Activated T-cell treated with anti-CD3 and anti-CD28 coated beads for 24 hours (primary cell): ENCODE measurements at regions not wholly inside any gene's neighbourhood (a gene's known extent, or its start where the extent isn't known, plus 50 kb on each side); places are given as distances from the start of the nearest gene placed in this dataset.
"Not testable (repeated sequence)": the region's sequence is repeated elsewhere in the genome, so short reads cannot be mapped to it uniquely, and the experiment has no call there.

Experiments used
- DNase-seq: peaks from one replicate; pipeline ENCODE4 v3.0.0-alpha.2; 2020; ENCODE audit warnings: low read depth

DNA sequence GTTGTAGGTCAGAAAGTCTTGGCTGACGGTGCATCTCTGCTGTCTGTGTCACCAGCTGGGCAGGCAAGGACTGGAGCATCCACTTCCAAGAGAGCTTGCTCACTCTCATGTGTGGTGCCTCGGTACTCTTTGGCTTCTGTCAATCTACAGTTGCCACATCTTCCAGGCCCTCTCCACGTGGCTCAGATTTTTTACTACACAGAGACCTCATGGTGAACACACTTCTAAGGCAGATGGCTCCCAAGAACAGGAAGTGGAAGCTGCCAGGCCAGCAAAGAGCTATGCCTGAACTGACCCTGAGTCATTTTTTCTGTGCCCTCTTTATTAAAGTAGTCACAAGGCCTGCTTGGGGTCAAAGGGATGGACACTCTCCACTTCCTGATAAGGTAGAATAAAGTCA, 351.5 kb upstream of the AUTS2 start:
- DNase-seq: no peak

DNA sequence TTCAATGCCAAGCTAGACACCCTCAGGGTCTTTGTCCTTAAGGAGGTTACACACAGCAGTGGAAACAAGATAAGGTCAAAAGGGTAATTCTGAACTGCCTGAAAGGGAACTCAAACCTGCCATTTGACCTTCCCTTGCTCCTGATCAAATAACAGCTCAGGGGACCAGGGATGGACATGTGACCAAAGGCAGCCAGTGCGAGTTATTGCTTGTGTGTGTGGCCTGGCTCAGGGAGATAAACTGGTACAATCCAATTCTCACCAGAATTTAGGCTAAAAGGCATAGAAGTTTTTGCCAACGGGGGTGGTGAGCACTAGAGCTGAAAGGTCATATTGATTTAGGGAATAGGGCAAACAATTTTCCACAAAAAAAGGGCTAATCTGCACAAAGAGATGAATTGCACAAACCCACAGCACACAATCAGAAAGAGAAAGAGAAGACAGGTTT, 349.9 kb upstream of the AUTS2 start:
- DNase-seq: not testable (repeated sequence)

DNA sequence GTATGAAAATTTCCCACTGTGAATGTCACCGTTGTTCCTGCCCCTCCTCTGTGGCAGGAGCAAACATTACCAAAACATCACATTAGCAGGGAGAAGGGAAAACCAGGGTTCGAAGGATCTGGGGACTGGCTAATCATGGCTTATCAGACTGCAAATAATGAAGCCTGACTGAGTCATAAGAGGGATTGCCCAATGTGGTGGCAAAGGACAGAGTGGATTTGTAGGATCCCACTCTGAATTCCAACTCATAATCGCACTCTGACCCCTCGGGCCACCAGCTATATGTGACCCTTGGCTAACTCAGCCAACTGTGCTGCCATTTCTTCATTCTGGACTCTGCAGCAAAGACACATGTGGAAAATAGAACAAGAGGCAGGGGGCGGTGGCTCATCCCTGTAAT, 347.3 kb upstream of the AUTS2 start:
- DNase-seq: no peak

DNA sequence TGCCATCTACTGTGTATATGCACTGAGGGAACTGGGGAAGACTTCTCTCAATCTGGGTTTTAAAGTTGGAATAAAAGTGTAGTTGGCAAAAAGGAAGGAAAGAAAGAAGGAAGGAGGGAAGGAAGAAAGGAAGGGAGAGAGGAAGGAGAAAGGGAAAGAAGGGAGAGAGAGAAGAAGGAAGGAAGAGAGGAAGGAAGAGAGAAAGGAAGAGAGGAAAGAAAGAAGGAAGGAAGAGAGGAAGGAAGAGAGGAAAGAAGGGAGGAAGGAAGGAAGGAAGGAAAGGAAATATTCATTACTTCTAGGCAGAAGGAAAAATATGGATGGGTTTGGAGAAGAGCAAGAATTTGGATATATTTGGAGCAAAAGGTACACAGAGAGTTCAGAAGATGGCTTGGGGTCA, 343.6 kb upstream of the AUTS2 start:
- DNase-seq: no peak

DNA sequence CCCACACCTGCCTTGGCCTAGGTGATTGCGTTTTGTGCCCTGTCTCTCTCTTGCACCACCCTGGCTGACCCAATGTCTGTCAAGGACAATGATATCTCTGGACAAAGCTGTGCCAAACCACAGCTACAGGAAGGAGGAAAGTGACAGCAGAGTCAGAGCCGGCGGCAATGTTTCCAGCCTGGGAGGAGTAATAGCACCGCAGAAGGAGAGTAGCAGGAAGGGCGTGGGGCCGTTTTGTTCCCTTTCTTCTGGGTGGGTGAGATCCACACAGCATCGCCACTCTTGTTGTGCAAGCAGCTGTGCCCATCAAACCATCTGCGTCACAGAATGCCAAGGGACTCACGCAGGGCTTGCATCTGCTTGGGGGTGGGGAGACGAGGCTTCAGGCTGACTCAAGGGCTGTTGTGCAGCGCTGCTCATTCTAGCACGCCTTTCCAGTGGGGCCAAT, 341.6 kb upstream of the AUTS2 start:
- DNase-seq: no peak

DNA sequence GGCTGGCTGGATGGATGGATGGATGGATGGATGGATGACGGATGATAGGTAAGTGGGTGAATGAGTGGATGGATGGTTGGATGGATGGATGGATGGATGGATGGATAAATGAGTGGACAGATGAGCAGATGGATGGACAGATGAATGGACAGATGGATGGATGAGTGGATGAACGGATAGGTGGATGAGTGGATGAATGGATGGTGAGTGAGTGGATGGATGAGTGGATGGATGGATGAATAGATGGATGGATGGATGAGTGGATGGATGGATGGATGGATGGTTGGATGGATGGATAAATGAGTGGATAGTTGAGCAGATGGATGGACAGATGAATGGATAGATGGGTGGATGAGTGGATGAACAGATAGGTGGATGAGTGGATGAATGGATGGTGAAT, 340.7 kb upstream of the AUTS2 start:
- DNase-seq: no peak

DNA sequence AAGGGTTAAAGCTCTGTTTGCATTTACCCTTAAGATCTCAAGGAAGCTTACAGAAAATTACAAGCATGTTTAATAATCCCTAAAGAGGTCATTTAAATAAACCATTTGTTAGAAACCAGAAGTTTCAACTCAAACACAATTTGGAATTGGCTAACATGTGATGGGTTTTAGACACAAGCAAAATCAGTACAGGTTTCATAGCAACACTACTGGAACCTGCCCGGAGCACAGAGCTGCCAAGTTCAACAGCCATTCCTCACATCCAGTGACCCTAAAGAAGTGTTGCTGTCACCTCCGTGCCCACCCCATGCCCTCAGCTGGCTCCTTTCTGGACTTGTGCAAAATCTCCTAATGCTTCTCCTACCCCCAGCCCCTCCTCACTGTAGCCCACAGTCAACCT, 338.8 kb upstream of the AUTS2 start:
- no peak for DNase-seq

DNA sequence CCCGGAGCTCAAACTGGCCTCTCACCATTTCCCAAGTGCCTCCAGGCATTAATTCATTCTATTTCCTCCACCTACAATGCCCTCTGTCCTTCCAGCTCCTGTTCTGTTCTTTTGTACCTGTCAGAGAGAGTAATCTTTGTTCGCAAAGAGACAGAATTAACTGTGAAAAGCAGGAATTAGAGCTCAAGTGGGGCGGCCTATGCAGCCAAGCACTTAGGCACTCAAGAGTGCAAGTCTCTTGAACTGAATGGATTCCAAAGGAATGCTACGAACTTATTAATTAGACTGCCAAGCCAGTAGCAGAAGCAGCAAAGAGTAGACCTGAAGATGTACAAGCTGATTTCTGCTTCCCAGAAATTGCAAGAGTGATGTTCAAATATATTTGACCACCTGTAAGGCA, 338.3 kb upstream of the AUTS2 start:
- DNase-seq: no peak

DNA sequence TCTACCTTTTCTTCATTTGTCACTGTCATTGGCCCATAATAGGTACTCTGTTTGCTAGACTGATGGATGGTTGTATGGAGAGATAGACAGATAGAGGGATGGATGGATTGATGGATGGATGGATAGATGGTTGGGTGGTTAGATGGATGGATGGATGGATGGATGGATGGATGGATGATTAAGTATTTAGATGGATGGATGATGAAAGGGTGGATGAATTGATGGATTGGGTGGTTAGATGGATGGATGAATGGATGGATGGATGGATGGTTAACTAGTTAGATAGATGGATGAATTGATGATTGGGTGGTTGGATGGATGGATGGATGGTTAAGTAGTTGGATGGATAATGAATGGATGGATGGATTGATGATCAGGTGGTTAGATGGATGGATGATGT, 334.7 kb upstream of the AUTS2 start:
- DNase-seq: no peak

DNA sequence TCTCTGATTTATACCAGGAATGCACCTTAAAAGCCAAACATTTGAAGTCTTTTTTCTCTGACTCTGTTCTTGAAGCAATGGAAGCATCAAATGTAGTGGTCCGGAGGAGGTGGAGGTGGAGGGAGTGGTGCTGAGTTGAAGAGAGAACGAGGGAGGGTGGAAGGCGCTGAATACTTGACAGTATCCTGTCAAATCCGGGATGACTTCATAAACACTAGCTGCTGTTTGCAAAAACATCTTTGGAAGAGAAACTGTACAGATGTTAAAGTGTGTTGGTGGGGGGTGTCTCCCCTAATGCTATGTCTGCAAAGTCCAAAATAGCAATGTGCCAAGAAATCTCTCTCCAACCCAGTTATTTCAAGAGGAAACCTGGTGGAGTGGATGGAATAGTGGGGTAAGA, 328.5 kb upstream of the AUTS2 start:
- DNase-seq: no peak

DNA sequence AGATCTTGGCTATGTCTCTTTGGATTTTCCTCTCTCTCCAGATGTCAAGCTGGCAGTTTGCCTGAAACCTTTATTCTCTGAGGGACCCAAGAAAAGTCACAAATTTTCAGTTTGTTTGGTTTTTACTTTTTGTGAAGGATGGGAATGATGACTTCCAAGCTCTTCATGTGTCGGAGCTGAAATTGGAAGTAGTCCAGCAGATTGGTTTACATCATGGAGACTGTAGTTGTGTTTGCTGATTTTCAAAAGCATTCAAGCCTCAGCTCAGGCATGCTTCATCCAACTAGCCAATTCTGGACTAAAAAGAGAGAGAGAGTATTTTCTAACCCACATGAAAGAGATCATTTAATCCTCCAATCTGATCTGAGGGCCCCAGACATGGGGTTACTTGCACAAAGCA, 326.2 kb upstream of the AUTS2 start:
- DNase-seq: no peak

DNA sequence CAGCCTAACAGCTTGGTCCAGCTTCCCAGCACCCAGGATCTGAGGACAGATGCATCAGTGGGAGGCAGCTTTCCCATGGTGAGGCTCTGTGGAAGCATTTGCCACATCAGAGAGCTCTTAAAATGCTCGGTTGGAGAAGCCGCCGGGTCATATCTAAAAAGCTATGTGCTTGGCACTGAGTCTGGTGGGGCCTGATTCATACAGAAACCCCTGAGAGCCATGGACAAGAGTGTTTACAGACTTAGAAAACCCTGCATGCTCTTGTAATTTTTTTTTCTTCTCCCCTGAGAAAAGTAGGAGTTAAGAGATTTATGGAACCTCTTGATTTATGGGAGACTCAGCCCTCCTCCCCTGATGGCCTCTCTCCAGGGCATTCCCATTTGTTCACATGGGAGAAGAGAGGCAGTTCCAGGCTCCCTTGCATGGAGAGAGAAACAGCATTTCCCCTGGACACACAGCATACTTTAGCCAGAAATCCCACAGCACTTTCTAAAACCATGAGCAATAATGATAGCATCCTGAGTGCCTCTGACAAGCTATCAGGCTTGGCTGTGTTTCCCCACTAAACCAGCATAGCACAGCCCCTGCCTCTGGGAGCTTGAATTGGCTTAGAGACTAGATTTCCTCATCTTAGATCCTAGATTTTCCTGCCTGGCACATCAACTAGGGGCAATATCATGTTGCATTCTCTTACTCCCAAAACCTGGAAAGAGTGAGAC, 322.1 kb upstream of the AUTS2 start:
- DNase-seq: no peak

DNA sequence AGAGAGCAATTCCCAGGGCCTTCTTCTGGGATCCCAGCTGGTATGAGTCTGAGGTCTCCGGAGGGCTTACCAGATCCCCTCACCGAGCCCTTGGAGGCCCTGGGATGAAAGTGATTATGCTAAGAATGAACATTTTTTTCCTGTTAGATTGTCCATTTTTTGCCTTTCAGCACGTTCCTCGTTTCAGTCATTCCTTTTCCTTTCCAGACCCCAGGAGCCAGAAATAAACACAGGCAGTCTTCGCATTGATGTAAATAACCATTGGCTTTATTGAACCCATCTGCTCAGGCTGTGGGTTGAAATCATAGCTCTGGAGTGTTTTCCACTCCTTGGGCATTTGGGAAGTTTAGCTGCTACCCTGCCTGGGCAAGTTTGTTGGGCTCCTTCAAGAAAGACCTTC, 320.9 kb upstream of the AUTS2 start:
- no peak for DNase-seq

DNA sequence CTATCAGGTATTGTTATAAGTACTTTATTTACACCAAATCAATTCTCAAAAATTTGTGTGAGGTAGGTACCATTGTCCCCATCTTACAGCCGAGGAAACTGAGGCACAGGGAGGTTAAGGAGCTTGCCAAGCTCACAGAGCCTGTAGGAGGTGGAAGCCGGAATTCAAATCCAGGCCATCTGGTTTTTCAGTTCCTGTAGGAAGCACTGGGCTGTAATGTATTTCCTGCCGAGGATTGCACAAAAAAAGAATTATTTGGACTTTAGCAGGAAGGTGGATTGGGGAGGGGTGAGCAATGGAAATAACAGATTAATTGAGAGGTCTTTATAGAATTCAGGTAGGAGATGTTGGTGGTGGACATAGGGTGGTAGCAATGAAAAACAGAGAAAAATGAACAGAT, 315.3 kb upstream of the AUTS2 start:
- DNase-seq: no peak

DNA sequence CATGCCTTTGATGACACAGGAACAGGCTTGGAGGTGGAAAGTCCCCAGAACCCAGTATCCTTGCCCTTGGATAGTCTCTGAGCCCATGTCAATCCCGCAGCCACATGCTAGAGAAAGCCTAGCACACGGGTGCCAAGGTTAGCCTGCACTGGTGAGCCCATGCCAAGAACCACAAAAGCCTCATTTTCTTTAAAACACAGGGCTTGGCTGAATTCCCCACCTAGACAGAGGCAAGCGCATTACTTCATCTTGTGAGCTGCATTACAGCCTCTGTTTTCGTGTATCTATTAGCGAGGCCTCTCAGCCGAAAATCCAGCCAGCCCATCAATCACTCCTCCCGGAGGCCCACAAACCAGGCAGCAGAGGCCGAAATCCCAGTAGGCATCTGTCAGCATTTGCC, 314.9 kb upstream of the AUTS2 start:
- DNase-seq: no peak

DNA sequence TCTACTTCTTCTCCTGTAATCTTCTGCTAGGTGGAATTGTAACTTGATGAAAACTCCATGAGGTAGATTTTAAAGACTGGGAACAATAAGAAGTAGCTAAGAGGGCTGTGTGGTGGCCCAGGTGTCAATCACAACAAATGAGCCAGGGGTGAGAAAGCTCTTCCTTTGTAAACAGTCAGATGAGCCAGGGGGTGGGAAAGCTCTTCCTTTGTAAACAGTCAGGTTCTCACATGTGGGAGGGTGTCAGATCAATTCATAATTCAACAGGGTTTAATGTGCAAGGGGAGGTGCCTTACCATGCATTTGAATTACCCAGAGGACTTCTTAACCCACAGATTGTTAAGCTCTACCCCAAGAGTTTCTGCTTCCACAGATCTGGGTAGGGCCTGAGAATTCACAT, 312.4 kb upstream of the AUTS2 start:
- DNase-seq: no peak

DNA sequence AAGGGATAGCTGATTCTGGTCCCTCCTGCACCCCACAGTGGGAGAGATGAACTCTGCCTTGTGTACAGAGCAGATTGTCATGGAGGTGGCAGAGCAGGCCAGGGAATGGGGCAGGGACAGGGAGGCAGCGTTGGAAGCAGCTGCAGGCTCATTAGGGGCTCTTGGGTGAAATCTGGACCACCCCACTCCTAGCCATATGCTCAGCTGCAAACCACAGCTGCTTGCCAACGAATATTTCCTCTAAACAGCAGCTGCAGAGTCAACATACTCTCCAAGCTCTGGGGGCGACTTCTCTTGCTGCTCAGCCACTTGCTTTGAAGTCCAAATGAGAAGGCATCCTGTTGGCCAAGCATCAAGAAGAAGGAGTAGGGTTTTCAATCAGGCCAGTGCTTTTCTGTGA, 302.3 kb upstream of the AUTS2 start:
- no peak for DNase-seq

DNA sequence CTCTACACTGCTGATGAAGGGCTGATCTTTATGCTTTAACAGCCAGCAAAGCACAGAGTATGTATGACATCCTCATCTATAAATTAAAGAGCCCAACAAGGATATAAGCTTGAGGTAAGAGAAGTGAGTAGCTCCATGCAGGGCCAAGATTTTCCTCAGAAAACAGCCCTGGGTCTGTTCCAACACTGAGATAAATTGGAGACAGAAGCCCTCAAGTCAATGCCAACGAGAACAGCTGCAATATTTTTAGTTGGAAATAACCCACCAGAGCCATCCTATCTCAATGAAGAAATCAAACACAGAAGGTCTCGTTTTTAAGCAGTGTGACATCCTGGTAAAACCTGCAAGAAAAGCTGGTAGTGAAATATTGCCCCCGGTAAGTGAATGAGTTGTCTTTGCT, 297.0 kb upstream of the AUTS2 start:
- DNase-seq: no peak

DNA sequence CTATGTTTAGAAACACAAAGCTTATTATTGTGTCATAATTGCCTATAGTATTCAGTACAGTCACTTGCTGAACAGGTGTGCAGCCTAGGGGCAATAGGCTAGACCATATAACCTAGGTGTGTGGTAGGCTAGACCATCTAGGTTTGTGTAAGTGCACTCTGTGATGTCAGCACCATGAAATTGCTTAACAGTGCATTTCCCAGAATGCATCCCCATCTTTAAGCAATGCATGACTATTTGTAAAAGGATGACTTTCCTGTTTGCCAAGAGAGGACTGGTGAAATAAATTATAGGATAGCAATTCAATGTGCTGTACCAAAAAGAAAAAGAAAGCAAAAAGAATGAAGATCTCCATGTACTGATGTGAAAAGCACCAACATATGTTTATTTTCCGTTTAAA, 288.7 kb upstream of the AUTS2 start:
- DNase-seq: no peak

DNA sequence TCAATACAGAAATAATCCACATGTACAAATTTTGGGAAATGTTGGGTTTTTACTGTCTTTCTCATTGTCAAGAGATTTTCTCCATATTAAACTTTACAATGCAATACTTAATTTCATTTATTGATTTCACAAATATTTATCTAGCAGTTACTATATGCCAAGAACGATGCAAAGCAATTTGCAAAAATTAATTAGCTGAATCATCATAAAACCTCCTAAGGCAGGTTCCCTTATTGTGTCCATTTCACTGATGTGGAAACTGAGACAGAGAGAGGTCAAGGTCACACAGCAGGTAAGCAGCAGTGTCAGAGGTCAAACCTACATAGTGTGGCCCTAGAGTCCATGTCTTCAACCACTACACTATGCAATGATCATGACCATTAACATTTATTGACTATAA, 286.8 kb upstream of the AUTS2 start:
- DNase-seq: no peak

DNA sequence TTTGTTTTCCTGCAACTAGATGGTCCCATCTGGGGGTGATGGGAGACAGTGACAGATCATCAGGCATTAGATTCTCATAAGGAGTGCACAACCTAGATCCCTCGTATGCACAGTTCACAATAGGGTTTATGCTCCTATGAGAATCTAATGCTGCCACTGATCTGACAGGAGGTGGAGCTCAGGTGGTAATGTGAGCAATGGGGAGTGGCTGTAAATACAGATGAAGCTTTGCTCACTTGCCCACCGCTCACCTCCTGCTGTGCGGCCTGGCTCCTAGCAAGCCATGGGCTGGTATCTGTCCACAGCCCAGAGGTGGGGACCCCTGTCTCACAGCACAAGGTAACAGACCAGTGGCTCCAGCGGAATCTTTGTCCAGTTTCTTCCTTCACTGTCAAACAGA, 284.4 kb upstream of the AUTS2 start:
- not testable (repeated sequence) for DNase-seq

DNA sequence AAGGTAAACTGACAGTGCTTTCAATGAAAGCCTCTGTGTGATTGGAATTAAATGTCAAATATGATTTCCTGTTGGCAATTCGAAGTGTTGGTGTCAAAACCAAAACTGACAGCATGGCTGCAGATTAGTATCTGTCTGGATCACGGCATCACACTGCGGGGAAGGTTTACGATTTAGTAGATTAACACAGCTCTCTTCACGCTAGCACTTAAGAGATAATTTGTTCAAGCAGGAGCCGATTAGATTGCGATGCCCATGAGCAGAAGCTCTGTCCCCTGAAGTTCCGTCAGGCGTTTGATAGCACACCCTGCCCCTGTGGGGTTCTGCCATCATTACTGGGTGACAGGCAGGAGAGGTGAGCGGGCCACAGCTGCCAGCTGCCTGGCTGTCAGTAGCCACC, 279.5 kb upstream of the AUTS2 start:
- DNase-seq: no peak

DNA sequence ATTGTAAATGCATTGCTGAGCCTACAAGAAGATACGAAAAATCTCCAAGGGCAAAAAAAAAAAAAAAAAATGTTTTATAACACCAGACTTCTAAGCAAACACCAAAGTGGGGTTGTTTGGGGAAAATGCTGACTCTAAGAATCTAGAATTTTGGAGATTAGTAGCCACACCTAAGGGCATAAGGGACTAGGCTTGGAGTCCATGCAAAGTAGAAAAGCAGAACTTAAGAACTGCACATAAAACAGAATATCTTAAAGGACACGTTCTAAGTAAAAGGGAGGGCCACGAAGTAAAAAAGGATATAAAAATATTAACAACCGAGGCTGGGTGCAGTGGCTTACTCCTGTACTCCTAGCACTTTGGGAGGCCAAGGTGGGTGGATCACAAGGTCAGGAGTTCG, 269.8 kb upstream of the AUTS2 start:
- no peak for DNase-seq

DNA sequence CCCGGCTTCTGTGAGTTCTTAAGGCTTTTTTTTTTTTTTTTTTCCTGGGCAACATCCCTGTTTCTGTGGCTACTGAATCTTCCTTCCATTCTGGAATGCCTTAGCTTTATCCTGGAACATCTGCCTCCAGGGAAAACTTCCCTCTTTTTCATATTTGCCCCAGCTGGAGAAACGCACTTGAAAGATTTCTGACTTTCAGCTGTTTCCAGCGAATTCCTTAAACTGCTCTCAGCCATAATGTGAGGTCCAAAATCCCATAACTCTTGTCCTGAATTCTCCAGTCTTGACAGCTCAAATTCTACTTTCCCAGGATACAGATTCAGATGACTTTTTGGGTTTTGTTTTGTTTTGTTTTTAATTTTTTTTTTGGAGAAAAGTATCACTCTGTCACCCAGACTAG, 263.6 kb upstream of the AUTS2 start:
- DNase-seq: no peak

DNA sequence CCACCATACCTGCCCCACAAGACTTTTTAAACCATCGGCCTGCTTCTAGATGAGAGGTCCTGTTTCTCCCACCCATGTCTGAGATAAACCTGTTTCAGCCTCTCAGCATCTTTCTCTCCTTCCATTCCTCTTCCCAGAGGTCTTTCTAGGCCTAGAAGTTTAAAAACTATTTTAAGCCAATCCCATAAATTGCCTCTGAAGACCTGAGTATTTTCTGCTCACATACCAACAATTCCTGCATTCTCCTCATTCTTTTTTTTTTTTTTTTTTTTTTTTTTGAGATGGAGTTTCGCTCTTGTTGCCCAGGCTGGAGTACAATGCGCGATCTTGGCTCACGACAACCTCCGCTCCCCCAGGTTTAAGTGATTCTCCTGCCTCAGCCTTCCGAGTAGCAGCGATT, 262.9 kb upstream of the AUTS2 start:
- no peak for DNase-seq
